Stomach (tissue), 8 donors: ENCODE measurements at regions not wholly inside any gene's neighbourhood (a gene's known extent, or its start where the extent isn't known, plus 50 kb on each side); places are given as distances from the start of the nearest gene placed in this dataset.

Experiments used
- DNase-seq, 2 donors: peaks; one replicate each; pipeline versions ENCODE4 v3.0.0 to v3.0.0-alpha.2; 2013 to 2019
- H3K27ac ChIP-seq, 5 donors: fragments of 200-600 bp in 4 of 5; sonication (generic) in 4 of 5; one replicate each; pipeline ENCODE4 v1.5.1; 2013 to 2019; ENCODE audit warnings: mild to moderate bottlenecking in 1 of 5, moderate library complexity in 1 of 5
- H3K27me3 ChIP-seq, 3 donors: fragments of 200-600 bp; sonication (generic); one replicate each; pipeline ENCODE4 v1.5.1; 2017 to 2019; ENCODE audit warnings: mixed run types in 1 of 3
- H3K36me3 ChIP-seq, 4 donors: fragments of 200-600 bp; sonication (generic); 1 replicate in 3 of 4; 2 replicates in 1 of 4; pipeline ENCODE4 v1.5.1; 2016 to 2019
- H3K4me1 ChIP-seq, 4 donors: fragments of 200-600 bp; sonication (generic); one replicate each; pipeline ENCODE4 v1.5.1; 2016 to 2019
- H3K4me3 ChIP-seq, 4 donors: fragments of 200-600 bp; sonication (generic) in 3 of 4; one replicate each; pipeline ENCODE4 v1.5.1; 2016 to 2019; ENCODE audit warnings: mild to moderate bottlenecking in 1 of 4
- H3K9me3 ChIP-seq, 4 donors: fragments of 200-600 bp; sonication (generic); one replicate each; pipeline ENCODE4 v1.5.1; 2016 to 2019
- EP300 ChIP-seq: sonication (generic); formaldehyde crosslinking; IDR thresholded peaks from one replicate; pipeline ENCODE4 v1.6.1; 2017; ENCODE audit warnings: antibody characterized with exemption
- POLR2A ChIP-seq, 4 donors: fragments of 450-650 bp; IDR thresholded peaks; one replicate each; pipeline ENCODE4 v1.6.1; 2016; ENCODE audit warnings: antibody characterized with exemption in 4 of 4, control low read depth in 2 of 4, mild to moderate bottlenecking in 1 of 4, moderate library complexity in 1 of 4
- POLR2AphosphoS5 ChIP-seq, 3 donors: sonication (generic); formaldehyde crosslinking; IDR thresholded peaks; one replicate each; pipeline ENCODE4 v1.6.1; 2016; ENCODE audit warnings: antibody characterized with exemption in 3 of 3
- WGBS, 5 donors: extraction: QIAGEN DNeasy Blood & Tissue Kit in 3 of 5; methylation state at CpG; one replicate each; pipeline versions ENCODE4 v1.1.5 to v1.1.7; 2013 to 2018; 5-methylcytosine and 5-hydroxymethylcytosine counted together
- intact Hi-C: fragments of 100-400 bp; cut with DNase I; formaldehyde crosslinking; loops from one replicate; pipeline ENCODE4 v1.15.1; 2023; ENCODE audit warnings: low total_unique reads
- TF ChIP-seq, protein P1 (sequence below), 7 experiments: fragments of 450-650 bp in 4 of 7; fragments of 200-600 bp in 3 of 7; sonication (generic) in 3 of 7; IDR thresholded peaks; one replicate each; pipeline ENCODE4 v1.5.1; 2016 to 2019; ENCODE audit warnings: antibody characterized with exemption in 7 of 7, control low read depth in 2 of 7, mild to moderate bottlenecking in 1 of 7
- donor health status: healthy with polysubstance abuse.
- donor health status: Bipolar disorder and iron deficiency.
- donor health status: healthy.

DNA sequence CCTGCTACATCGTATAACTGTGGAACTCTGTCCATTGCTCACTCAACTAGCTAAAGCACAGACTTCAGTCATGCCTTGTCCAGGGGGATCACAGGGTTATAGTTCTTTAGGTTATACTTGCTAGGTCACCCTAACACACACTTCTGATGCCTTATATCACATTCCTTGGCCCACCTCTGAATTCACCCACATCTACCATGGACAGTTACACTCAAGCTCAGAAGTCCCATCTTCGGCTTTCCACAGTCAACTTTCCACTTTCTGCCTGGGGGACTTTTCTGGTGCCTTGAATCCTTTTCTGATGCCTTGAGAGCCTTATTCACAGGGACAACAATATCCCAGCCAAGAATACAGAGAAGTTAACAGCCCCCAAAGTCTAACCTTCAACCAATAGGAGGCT lies 129.2 kb upstream of the MAOA start:
- H3K27me3 ChIP-seq = no peaks in the 10 kb centered on the region
- peaks cover 0 to 6% (median 2%) of the 10 kb centered on the region in 4 donors for H3K9me3 ChIP-seq
- no peaks in the 10 kb centered on the region for H3K4me1 ChIP-seq
- intact Hi-C loops = no loop called here
- TF ChIP-seq POLR2A (IDR thresholded peaks at IDR 0.05) (no peak), EP300 (no peak), POLR2AphosphoS5 (IDR thresholded peaks at IDR 0.05) (no peak)
- TF ChIP-seq, protein P1, sequence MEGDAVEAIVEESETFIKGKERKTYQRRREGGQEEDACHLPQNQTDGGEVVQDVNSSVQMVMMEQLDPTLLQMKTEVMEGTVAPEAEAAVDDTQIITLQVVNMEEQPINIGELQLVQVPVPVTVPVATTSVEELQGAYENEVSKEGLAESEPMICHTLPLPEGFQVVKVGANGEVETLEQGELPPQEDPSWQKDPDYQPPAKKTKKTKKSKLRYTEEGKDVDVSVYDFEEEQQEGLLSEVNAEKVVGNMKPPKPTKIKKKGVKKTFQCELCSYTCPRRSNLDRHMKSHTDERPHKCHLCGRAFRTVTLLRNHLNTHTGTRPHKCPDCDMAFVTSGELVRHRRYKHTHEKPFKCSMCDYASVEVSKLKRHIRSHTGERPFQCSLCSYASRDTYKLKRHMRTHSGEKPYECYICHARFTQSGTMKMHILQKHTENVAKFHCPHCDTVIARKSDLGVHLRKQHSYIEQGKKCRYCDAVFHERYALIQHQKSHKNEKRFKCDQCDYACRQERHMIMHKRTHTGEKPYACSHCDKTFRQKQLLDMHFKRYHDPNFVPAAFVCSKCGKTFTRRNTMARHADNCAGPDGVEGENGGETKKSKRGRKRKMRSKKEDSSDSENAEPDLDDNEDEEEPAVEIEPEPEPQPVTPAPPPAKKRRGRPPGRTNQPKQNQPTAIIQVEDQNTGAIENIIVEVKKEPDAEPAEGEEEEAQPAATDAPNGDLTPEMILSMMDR (IDR thresholded peaks at IDR 0.05) = no peak
- no peak overlapping the region for H3K4me3 ChIP-seq
- WGBS, 5 donors = 83 to 93% (median 88%) methylated on average over 2 of the region's 2 CpGs
- no peak overlapping the region for H3K27ac ChIP-seq
- no peak for DNase-seq
- no peaks in the 10 kb centered on the region for H3K36me3 ChIP-seq

DNA sequence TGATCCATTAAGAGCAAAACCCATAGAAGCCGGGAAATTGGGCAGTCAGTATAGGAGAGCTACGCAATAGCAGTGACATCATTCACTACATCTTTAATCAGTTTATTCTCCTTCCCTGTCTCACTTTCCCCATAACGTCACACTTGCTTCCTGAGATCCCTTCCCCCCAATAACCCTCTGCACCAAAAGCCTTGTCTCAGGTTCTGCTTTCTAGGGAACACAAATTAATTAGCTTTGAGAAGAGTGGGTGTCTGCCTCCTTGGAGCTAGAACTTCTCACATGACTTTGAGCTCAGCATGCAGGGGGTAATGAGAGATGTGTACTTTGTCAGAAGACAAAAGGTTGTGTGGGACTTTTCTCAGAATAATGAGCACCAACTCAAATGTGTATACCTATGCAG lies 128.3 kb upstream of the MAOA start:
- peaks cover 0 to 6% (median 2%) of the 10 kb centered on the region in 4 donors for H3K9me3 ChIP-seq
- H3K4me1 ChIP-seq = no peaks in the 10 kb centered on the region
- TF ChIP-seq, protein P1 (IDR thresholded peaks at IDR 0.05) = no peak
- TF ChIP-seq POLR2A (IDR thresholded peaks at IDR 0.05) (no peak), EP300 (no peak), POLR2AphosphoS5 (IDR thresholded peaks at IDR 0.05) (no peak)
- H3K27me3 ChIP-seq = no peaks in the 10 kb centered on the region
- H3K27ac ChIP-seq = no peak overlapping the region
- 75 to 87% (median 82%) methylated on average over 3 of the region's 3 CpGs for WGBS, 5 donors
- no peak overlapping the region for H3K4me3 ChIP-seq
- no peak for DNase-seq
- no peaks in the 10 kb centered on the region for H3K36me3 ChIP-seq
- intact Hi-C loops = no loop called here

DNA sequence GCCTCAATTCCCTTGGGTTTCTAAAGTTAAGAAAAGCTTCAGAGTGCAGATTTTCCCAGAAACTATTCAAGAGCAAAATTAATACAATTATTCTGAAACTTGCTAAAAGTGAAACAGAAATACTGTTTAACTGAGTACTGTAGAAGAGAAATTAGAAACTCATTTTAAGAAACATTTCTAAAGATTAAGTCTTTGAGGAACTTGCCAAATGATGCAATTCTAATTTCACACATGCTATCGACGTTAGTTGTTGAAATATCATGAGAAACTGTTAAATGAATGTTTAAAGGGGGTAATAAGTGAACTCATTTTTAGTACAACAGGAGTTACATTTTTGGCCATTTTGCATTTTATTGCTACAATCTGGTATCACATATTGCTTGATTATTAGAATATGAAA lies 125.3 kb upstream of the MAOA start:
- H3K9me3 ChIP-seq = peaks cover 0 to 20% (median 7%) of the 10 kb centered on the region in 4 donors
- no peaks in the 10 kb centered on the region for H3K27me3 ChIP-seq
- no peak overlapping the region for H3K27ac ChIP-seq
- TF ChIP-seq, protein P1 (IDR thresholded peaks at IDR 0.05) = no peak
- TF ChIP-seq EP300 (no peak), POLR2AphosphoS5 (IDR thresholded peaks at IDR 0.05) (no peak), POLR2A (IDR thresholded peaks at IDR 0.05) (no peak)
- no peak for DNase-seq
- no peak overlapping the region for H3K4me3 ChIP-seq
- H3K4me1 ChIP-seq = no peaks in the 10 kb centered on the region
- 54 to 80% (median 75%) methylated on average over 2 of the region's 2 CpGs for WGBS, 5 donors
- H3K36me3 ChIP-seq = no peaks in the 10 kb centered on the region
- intact Hi-C loops = no loop called here

DNA sequence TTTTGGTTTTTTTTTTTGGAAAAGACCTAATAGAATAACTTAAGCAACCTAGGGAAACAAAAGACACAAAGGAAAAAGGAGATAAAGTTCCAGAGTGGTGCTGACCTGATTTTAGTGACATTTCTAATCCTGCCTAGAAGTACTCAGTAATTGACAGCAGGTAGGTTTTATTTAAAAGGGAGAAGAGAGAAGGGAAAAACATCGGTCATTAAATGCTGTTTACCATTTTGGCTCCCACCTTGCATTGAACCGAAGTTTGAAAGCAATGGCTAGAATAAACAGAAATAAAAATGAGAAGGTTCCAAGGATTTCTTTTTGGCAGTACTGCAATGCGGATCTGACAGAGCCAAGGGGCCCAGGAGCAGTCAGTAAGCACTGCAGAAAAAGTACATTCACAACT lies 115.8 kb upstream of the MAOA start:
- no peak for TF ChIP-seq POLR2AphosphoS5 (IDR thresholded peaks at IDR 0.05)
- TF ChIP-seq, protein P1 (IDR thresholded peaks at IDR 0.05) = no peak
- TF ChIP-seq POLR2A (IDR thresholded peaks at IDR 0.05) = no peak
- no peak for TF ChIP-seq EP300
- 72 to 82% (median 76%) methylated on average over 3 of the region's 3 CpGs for WGBS, 5 donors

More for the DNA sequence above, 115.8 kb upstream of the MAOA start:
- Histone ChIP-seq H3K27ac (no peak overlapping the region), H3K4me1 (peaks cover 0 to 6% (median 0%) of the 10 kb centered on the region in 4 donors), H3K4me3 (no peak overlapping the region), H3K36me3 (no peaks in the 10 kb centered on the region), H3K27me3 (no peaks in the 10 kb centered on the region), H3K9me3 (peaks cover 0 to 14% (median 6%) of the 10 kb centered on the region in 4 donors)
- intact Hi-C loops = no loop called here
- no peak for DNase-seq
